ENCODE measurements at regions not wholly inside any gene's neighbourhood (a gene's known extent, or its start where the extent isn't known, plus 50 kb on each side); places are given as distances from the start of the nearest gene placed in this dataset.

DNA sequence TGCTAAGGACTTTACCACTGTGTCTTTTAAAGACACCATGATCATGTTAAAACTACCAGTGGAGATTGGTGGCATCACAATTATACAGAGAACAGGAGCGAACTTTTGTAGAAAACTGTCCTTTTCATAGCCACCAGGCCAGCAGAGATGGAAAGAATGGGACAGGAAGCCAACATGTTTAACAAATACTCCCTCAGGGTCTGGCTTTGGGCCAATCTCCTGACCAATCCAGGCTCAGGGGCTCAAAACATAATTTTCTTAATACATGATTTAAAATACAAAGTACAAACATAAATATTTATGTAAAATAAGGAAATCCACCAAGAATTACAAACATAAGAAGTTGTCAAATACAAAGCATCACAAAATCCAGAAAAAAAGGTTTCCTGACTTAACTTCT, 266.0 kb downstream of the VPS13C start:
- TF ChIP-seq, protein P1, sequence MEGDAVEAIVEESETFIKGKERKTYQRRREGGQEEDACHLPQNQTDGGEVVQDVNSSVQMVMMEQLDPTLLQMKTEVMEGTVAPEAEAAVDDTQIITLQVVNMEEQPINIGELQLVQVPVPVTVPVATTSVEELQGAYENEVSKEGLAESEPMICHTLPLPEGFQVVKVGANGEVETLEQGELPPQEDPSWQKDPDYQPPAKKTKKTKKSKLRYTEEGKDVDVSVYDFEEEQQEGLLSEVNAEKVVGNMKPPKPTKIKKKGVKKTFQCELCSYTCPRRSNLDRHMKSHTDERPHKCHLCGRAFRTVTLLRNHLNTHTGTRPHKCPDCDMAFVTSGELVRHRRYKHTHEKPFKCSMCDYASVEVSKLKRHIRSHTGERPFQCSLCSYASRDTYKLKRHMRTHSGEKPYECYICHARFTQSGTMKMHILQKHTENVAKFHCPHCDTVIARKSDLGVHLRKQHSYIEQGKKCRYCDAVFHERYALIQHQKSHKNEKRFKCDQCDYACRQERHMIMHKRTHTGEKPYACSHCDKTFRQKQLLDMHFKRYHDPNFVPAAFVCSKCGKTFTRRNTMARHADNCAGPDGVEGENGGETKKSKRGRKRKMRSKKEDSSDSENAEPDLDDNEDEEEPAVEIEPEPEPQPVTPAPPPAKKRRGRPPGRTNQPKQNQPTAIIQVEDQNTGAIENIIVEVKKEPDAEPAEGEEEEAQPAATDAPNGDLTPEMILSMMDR (IDR thresholded peaks at IDR 0.05; ENCODE audit: poor library complexity) = no peak
- no peak for TF ChIP-seq EZH2phosphoT487 (IDR thresholded peaks at IDR 0.05; ENCODE audit: low read depth, severe bottlenecking, unreplicated experiment)
